GM13976 (cell line): ENCODE measurements at regions not wholly inside any gene's neighbourhood (a gene's known extent, or its start where the extent isn't known, plus 50 kb on each side); places are given as distances from the start of the nearest gene placed in this dataset.

Source experiments
- DNase-seq: peaks from one replicate; pipeline ENCODE4 v3.0.0; 2012; ENCODE audit warnings: low spot score
- in situ Hi-C: fragments of 300-500 bp; cut with MboI; formaldehyde crosslinking; loops from one replicate; pipeline ENCODE4 v1.12.0; 2022; ENCODE audit warnings: low sequenced_read_pairs, mixed read lengths, inconsistent platforms; ENCODE audit not compliant: unreplicated experiment
- TF ChIP-seq, protein P1 (sequence below): IDR thresholded peaks from 2 replicates; pipeline ENCODE4 v1.5.1; 2012; ENCODE audit warnings: borderline replicate concordance, mild to moderate bottlenecking; ENCODE audit not compliant: insufficient read depth; ENCODE audit errors: extremely low read depth, missing control alignments, control extremely low read depth

DNA sequence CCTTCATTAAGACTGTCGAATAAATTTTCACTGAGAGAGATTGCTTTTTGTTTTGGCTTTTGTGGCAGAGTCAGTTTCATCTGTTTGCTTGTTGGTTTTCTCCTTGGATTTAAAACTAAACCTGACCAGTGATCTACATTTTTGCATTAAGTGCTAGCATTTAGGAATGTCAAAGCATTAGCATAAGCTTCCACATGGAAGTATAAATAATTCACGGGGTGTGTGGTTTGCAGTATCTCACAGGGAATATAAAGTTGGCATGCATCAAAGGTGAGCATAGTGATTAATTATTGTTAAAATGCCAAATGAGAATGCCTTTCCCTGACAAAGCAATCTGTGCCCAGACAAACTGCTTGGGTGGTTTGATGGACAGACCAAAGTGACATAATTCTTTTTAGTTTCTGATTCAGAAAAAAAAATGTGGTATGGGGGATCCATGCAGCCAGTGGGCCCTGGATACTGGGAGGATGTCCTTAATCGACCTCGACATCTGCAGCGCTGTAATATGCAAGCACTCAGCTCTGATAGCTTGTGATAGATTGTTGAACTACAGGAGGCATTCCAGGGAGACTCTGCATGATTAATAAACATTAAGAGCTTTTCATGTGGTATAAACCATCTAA lies 339.3 kb upstream of the POM121L12 start:
- TF ChIP-seq, protein P1, sequence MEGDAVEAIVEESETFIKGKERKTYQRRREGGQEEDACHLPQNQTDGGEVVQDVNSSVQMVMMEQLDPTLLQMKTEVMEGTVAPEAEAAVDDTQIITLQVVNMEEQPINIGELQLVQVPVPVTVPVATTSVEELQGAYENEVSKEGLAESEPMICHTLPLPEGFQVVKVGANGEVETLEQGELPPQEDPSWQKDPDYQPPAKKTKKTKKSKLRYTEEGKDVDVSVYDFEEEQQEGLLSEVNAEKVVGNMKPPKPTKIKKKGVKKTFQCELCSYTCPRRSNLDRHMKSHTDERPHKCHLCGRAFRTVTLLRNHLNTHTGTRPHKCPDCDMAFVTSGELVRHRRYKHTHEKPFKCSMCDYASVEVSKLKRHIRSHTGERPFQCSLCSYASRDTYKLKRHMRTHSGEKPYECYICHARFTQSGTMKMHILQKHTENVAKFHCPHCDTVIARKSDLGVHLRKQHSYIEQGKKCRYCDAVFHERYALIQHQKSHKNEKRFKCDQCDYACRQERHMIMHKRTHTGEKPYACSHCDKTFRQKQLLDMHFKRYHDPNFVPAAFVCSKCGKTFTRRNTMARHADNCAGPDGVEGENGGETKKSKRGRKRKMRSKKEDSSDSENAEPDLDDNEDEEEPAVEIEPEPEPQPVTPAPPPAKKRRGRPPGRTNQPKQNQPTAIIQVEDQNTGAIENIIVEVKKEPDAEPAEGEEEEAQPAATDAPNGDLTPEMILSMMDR: no peak
- in situ Hi-C loops: no loop called here
- DNase-seq: no peak

DNA sequence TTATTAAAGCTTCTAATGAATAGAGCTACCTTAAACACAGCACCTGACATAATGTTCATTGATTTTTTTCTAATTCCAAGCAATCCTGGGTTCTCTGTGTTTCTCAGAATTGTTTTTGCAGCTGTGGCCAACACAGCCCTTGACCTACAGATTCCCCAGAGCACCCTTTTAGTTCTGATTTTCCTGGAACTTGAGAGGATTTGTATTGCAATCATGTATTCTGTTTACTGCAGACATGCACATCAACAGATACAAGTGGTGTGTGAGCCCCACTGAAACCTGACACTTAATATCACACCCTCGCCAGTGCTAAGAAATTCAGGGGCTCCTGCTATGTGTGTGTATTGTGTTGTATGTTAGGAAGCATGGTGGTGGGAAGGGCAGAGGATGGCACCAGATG lies 344.2 kb upstream of the POM121L12 start:
- in situ Hi-C loops: no loop called here
- DNase-seq: no peak
- TF ChIP-seq, protein P1: no peak

GRCh38 chr7:52689912-52690311 lies 345.5 kb upstream of the POM121L12 start:
- TF ChIP-seq, protein P1: no peak
- no peak for DNase-seq
- in situ Hi-C loops: no loop called here

DNA sequence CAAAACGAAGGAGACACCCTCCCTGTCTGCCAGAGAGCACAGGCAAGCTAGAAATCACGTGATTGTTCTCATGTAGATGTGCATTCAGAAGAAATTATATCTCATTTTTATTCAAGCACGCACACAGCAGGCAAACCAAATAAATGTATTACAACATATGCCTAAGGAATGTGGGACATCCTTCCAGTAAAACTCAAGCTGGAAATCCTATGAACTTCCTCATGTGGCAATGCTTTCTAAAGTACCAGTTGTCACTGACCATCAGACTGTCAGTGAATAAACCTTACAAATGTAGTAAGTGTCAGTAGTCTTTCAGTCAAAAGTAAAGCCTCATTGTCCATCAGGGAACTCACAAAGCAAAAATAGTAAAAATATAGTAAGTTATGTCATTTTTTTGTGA lies 350.1 kb upstream of the POM121L12 start:
- DNase-seq: no peak
- TF ChIP-seq, protein P1: no peak
- in situ Hi-C loops: no loop called here

DNA sequence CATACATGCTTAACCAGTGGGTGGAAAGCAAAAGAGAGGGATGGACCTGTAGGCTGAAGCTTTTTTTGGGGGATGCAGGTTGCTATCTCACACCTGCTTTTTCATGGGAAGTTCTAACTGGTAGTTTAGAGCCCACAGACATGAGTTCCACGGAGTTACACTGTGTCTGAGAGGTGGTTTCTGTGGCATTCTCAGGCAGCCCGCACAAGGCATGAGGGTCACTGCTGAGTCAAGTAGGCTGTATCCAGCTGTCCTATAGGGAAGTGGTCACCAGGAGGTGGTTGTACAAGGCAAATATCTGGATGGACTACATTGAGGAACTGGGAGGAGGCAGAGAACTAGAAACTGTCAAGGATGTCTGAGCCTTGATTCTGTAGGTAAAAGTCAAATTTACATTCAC lies 351.0 kb upstream of the POM121L12 start:
- in situ Hi-C loops: no loop called here
- DNase-seq: no peak

GRCh38 chr7:52682993-52683392 lies 352.4 kb upstream of the POM121L12 start:
- no peak for DNase-seq
- in situ Hi-C loops: no loop called here
- TF ChIP-seq, protein P1: no peak

More for the DNA sequence above, 351.0 kb upstream of the POM121L12 start:
- TF ChIP-seq, protein P1: no peak

DNA sequence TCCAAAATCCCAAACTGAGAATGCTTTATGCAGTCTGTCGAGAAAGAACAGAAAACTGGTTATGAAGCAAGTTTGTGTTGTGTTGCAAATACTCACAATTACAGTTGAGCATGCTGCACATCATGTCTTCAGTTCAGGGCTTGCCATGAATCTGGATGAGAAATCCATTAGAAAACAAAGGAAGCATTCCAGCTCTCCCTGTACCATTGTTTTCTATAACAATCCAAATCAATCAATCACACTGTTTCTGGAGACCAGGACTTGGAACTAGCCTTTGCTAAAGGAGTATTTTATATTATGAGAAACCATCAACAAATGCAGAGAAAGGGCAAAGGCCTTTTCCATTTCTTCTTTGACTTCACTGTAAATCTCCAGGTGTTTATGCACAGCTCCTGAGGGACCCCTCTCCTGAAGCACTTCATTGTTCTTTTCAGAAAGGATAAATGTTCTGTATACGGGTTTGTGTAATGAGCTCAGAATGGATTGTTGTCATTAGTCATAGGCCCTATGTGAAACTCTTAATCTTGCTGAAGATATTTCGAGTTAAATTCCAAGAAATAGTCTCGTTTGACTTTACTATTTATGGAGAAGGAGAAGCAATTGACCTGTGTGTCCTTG lies 364.7 kb upstream of the POM121L12 start:
- TF ChIP-seq, protein P1: no peak

More for the DNA sequence above, 364.7 kb upstream of the POM121L12 start:
- DNase-seq: no peak
- in situ Hi-C loops: no loop called here
